ENCODE measurements at regions not wholly inside any gene's neighbourhood (a gene's known extent, or its start where the extent isn't known, plus 50 kb on each side); places are given as distances from the start of the nearest gene placed in this dataset.

GRCh38 chr7:152551304-152552036 is 115.7 kb upstream of the KMT2C start:
- Histone ChIP-seq H3K36me3 (no peaks in the 10 kb centered on the region), H3K4me1 (no peaks in the 10 kb centered on the region), H3K27ac (no peak overlapping the region), H3K9me3 (no peaks in the 10 kb centered on the region), H3K27me3 (no peaks in the 10 kb centered on the region), H3K4me3 (no peak overlapping the region)
- in situ Hi-C loops (cut with MboI; ENCODE audit: low pct_ligation_motif_present in 1 of 4, low pct_unique_long_range_greater_than_20kb in 1 of 4, low sequenced_read_pairs in 3 of 4) (no loop called here), intact Hi-C loops (cut with DNase I; ENCODE audit: low total_unique reads) (no loop called here)
- no peak for DNase-seq
- 76 to 88% methylated on average over 6 to 10 of the region's 10 CpGs for WGBS, 2 donors (ENCODE audit: low coverage in 1 of 2)
- no peak for TF ChIP-seq CTCF (IDR thresholded peaks at IDR 0.05)
- TF ChIP-seq POLR2A (IDR thresholded peaks at IDR 0.05), result no peak
- TF ChIP-seq EP300 (IDR thresholded peaks at IDR 0.05; ENCODE audit: low read depth), result no peak
- no peak for TF ChIP-seq POLR2AphosphoS5 (IDR thresholded peaks at IDR 0.05)

GRCh38 chr7:152544971-152545619 is 109.3 kb upstream of the KMT2C start:
- Histone ChIP-seq H3K9me3 (no peaks in the 10 kb centered on the region), H3K27ac (no peak overlapping the region), H3K27me3 (no peaks in the 10 kb centered on the region), H3K4me1 (no peaks in the 10 kb centered on the region), H3K4me3 (no peak overlapping the region), H3K36me3 (no peaks in the 10 kb centered on the region)
- intact Hi-C loops (cut with DNase I; ENCODE audit: low total_unique reads) (no loop called here), in situ Hi-C loops (cut with MboI; ENCODE audit: low pct_ligation_motif_present in 1 of 4, low pct_unique_long_range_greater_than_20kb in 1 of 4, low sequenced_read_pairs in 3 of 4) (no loop called here)
- WGBS, 2 donors (ENCODE audit: low coverage in 1 of 2), result 52 to 72% methylated on average over 9 to 13 of the region's 13 CpGs
- DNase-seq, result no peak
- TF ChIP-seq EP300 (IDR thresholded peaks at IDR 0.05; ENCODE audit: low read depth), result no peak
- no peak for TF ChIP-seq POLR2A (IDR thresholded peaks at IDR 0.05)
- no peak for TF ChIP-seq POLR2AphosphoS5 (IDR thresholded peaks at IDR 0.05)
- TF ChIP-seq CTCF (IDR thresholded peaks at IDR 0.05), result no peak

- Histone ChIP-seq H3K27me3 (no peaks in the 10 kb centered on the region), H3K36me3 (no peaks in the 10 kb centered on the region), H3K27ac (no peak overlapping the region), H3K9me3 (no peaks in the 10 kb centered on the region), H3K4me1 (no peaks in the 10 kb centered on the region), H3K4me3 (no peak overlapping the region)
- no peak for DNase-seq
- 54% methylated on average over 21 of the region's 21 CpGs; no CpG with 5 or more reads in 1 of the 2 donors for WGBS, 2 donors (ENCODE audit: low coverage in 1 of 2)
- no peak for TF ChIP-seq EP300 (IDR thresholded peaks at IDR 0.05; ENCODE audit: low read depth)
- TF ChIP-seq CTCF (IDR thresholded peaks at IDR 0.05), result no peak
- intact Hi-C loops (cut with DNase I; ENCODE audit: low total_unique reads) (no loop called here), in situ Hi-C loops (cut with MboI; ENCODE audit: low pct_ligation_motif_present in 1 of 4, low pct_unique_long_range_greater_than_20kb in 1 of 4, low sequenced_read_pairs in 3 of 4) (no loop called here)
Measured at GRCh38 chr7:152544481-152544927, 108.7 kb upstream of the KMT2C start.

GRCh38 chr7:152543799-152544198 is 108.0 kb upstream of the KMT2C start:
- H3K9me3 ChIP-seq, result no peaks in the 10 kb centered on the region
- no peak overlapping the region for H3K27ac ChIP-seq
- H3K4me3 ChIP-seq, result no peak overlapping the region
- H3K36me3 ChIP-seq, result no peaks in the 10 kb centered on the region
- no peak for DNase-seq
- intact Hi-C loops (cut with DNase I; ENCODE audit: low total_unique reads), result no loop called here
- in situ Hi-C loops (cut with MboI; ENCODE audit: low pct_ligation_motif_present in 1 of 4, low pct_unique_long_range_greater_than_20kb in 1 of 4, low sequenced_read_pairs in 3 of 4), result no loop called here
- H3K4me1 ChIP-seq, result no peaks in the 10 kb centered on the region
- 74% methylated on average over 5 of the region's 5 CpGs; no CpG with 5 or more reads in 1 of the 2 donors for WGBS, 2 donors (ENCODE audit: low coverage in 1 of 2)
- H3K27me3 ChIP-seq, result no peaks in the 10 kb centered on the region
- no peak for TF ChIP-seq POLR2AphosphoS5 (IDR thresholded peaks at IDR 0.05)
- TF ChIP-seq EP300 (IDR thresholded peaks at IDR 0.05; ENCODE audit: low read depth), result no peak
- TF ChIP-seq POLR2A (IDR thresholded peaks at IDR 0.05), result no peak
- no peak for TF ChIP-seq CTCF (IDR thresholded peaks at IDR 0.05)

Data from transverse colon (tissue), 4 donors.